ENCODE measurements at regions not wholly inside any gene's neighbourhood (a gene's known extent, or its start where the extent isn't known, plus 50 kb on each side); places are given as distances from the start of the nearest gene placed in this dataset.

- Histone ChIP-seq H3K9me3 (ENCODE audit: insufficient read depth, low read length) (no peaks in the 10 kb centered on the region), H3K79me2 (ENCODE audit: low read length) (no peaks in the 10 kb centered on the region), H4K20me1 (ENCODE audit: insufficient read depth, low read length) (no peaks in the 10 kb centered on the region), H2AFZ (ENCODE audit: low read depth, low read length) (no peak overlapping the region), H3K36me3 (replicated peaks; ENCODE audit: low read depth, low read length) (no peaks in the 10 kb centered on the region), H3K27ac (ENCODE audit: low read length) (no peak overlapping the region), H3K4me2 (ENCODE audit: low read length) (no peak overlapping the region), H3K4me3 (ENCODE audit: low read length) (no peak overlapping the region), H3K27me3 (ENCODE audit: low read depth, low read length) (no peaks in the 10 kb centered on the region), H3K9ac (ENCODE audit: low read length) (no peak overlapping the region), H3K4me1 (ENCODE audit: low read length) (peaks cover 1% of the 10 kb centered on the region)
- TF ChIP-seq EZH2phosphoT487 (IDR thresholded peaks at IDR 0.05; ENCODE audit: low read depth) = no peak
- no peak for TF ChIP-seq CTCF (IDR thresholded peaks at IDR 0.05; ENCODE audit: low read depth, low read length)
Observed at GRCh38 chr4:126018274-126018673, 703.5 kb downstream of the FAT4 start.

- no peaks in the 10 kb centered on the region for H4K20me1 ChIP-seq (ENCODE audit: insufficient read depth, low read length)
- H3K9ac ChIP-seq (ENCODE audit: low read length) = no peak overlapping the region
- no peaks in the 10 kb centered on the region for H3K36me3 ChIP-seq (replicated peaks; ENCODE audit: low read depth, low read length)
- no peaks in the 10 kb centered on the region for H3K79me2 ChIP-seq (ENCODE audit: low read length)
- H3K27ac ChIP-seq (ENCODE audit: low read length) = no peak overlapping the region
- no peak overlapping the region for H3K4me3 ChIP-seq (ENCODE audit: low read length)
- peaks cover 11% of the 10 kb centered on the region for H3K4me1 ChIP-seq (ENCODE audit: low read length)
- no peaks in the 10 kb centered on the region for H3K9me3 ChIP-seq (ENCODE audit: insufficient read depth, low read length)
- no peak for TF ChIP-seq CTCF (IDR thresholded peaks at IDR 0.05; ENCODE audit: low read depth, low read length)
- TF ChIP-seq EZH2phosphoT487 (IDR thresholded peaks at IDR 0.05; ENCODE audit: low read depth) = no peak
- H3K4me2 ChIP-seq (ENCODE audit: low read length) = no peak overlapping the region
- H2AFZ ChIP-seq (ENCODE audit: low read depth, low read length) = no peak overlapping the region
- H3K27me3 ChIP-seq (ENCODE audit: low read depth, low read length) = no peaks in the 10 kb centered on the region
Observed at GRCh38 chr4:126023896-126024295, 709.1 kb downstream of the FAT4 start.

DNA sequence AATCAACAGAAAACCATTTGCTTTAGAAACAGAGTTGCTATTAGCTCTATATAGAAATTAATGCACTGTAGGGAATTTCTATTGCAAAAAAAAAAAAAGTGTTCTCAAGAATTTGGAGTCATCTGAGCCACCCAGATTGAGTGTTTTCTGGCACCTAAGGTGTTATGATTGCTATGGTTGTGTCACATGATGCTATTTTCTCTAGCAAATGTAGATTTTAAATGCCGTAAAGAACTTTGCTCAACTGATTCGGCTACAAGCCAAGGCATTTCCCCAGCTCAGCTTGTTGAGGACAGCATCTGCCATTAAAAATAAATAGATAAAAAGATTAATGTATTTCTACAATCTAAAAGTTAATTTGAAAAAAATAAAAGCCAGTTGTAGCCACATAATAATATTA lies 712.8 kb downstream of the FAT4 start:
- Histone ChIP-seq H3K9ac (ENCODE audit: low read length) (no peak overlapping the region), H3K4me1 (ENCODE audit: low read length) (peaks cover 11% of the 10 kb centered on the region), H3K4me2 (ENCODE audit: low read length) (no peak overlapping the region), H4K20me1 (ENCODE audit: insufficient read depth, low read length) (no peaks in the 10 kb centered on the region), H3K9me3 (ENCODE audit: insufficient read depth, low read length) (no peaks in the 10 kb centered on the region), H3K27me3 (ENCODE audit: low read depth, low read length) (no peaks in the 10 kb centered on the region), H2AFZ (ENCODE audit: low read depth, low read length) (no peak overlapping the region), H3K4me3 (ENCODE audit: low read length) (no peak overlapping the region), H3K36me3 (replicated peaks; ENCODE audit: low read depth, low read length) (no peaks in the 10 kb centered on the region), H3K27ac (ENCODE audit: low read length) (no peak overlapping the region), H3K79me2 (ENCODE audit: low read length) (no peaks in the 10 kb centered on the region)
- TF ChIP-seq EZH2phosphoT487 (IDR thresholded peaks at IDR 0.05; ENCODE audit: low read depth) (no peak), CTCF (IDR thresholded peaks at IDR 0.05; ENCODE audit: low read depth, low read length) (no peak)

DNA sequence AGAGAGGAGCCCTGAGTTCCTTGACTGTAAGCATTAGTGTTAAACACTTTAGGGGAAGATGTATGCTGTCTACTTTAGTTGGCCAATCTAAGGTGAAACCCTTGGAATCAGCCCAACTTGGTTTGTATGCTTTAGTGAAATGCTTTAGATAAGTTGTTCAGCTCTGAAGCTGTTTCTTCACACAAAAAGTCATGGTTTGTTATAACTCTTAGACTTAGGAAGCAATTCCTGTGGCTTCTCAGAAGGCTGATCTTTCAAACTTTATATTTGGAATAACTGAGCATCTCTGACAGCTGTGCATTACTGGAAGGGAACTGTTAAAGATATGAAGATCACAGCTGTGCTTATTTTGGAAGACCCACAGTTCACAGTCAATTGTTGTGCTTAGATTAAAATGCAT lies 714.1 kb downstream of the FAT4 start:
- no peak for TF ChIP-seq EZH2phosphoT487 (IDR thresholded peaks at IDR 0.05; ENCODE audit: low read depth)
- TF ChIP-seq CTCF (IDR thresholded peaks at IDR 0.05; ENCODE audit: low read depth, low read length) = no peak
- no peak overlapping the region for H3K27ac ChIP-seq (ENCODE audit: low read length)
- H4K20me1 ChIP-seq (ENCODE audit: insufficient read depth, low read length) = no peaks in the 10 kb centered on the region
- H3K9ac ChIP-seq (ENCODE audit: low read length) = no peak overlapping the region
- no peaks in the 10 kb centered on the region for H3K79me2 ChIP-seq (ENCODE audit: low read length)
- peaks cover 4% of the 10 kb centered on the region for H3K4me1 ChIP-seq (ENCODE audit: low read length)
- H3K4me2 ChIP-seq (ENCODE audit: low read length) = no peak overlapping the region
- no peaks in the 10 kb centered on the region for H3K27me3 ChIP-seq (ENCODE audit: low read depth, low read length)
- no peak overlapping the region for H3K4me3 ChIP-seq (ENCODE audit: low read length)
- H3K9me3 ChIP-seq (ENCODE audit: insufficient read depth, low read length) = no peaks in the 10 kb centered on the region
- H3K36me3 ChIP-seq (replicated peaks; ENCODE audit: low read depth, low read length) = no peaks in the 10 kb centered on the region
- no peak overlapping the region for H2AFZ ChIP-seq (ENCODE audit: low read depth, low read length)
